Esophagus squamous epithelium (tissue), 5 donors: ENCODE measurements at regions not wholly inside any gene's neighbourhood (a gene's known extent, or its start where the extent isn't known, plus 50 kb on each side); places are given as distances from the start of the nearest gene placed in this dataset.

ENCODE experiments used
- DNase-seq: peaks from one replicate; lab custom pipeline; 2025; lab: John Stamatoyannopoulos, UW
- H3K27ac ChIP-seq, 4 donors: fragments of 200-600 bp; sonication (generic); one replicate each; pipeline ENCODE4 v1.5.1; 2016 to 2019; ENCODE audit warnings: mild to moderate bottlenecking in 1 of 4
- H3K27me3 ChIP-seq, 4 donors: fragments of 200-600 bp; sonication (generic); 1 replicate in 3 of 4; 2 replicates in 1 of 4; pipeline versions ENCODE4 v1.5.1 to v1.6.0; 2017 to 2021; ENCODE audit warnings: antibody characterized with exemption in 1 of 4
- H3K36me3 ChIP-seq, 3 donors: fragments of 200-600 bp; sonication (generic); one replicate each; pipeline ENCODE4 v1.5.1; 2016 to 2019
- H3K4me1 ChIP-seq, 3 donors: fragments of 200-600 bp; sonication (generic); one replicate each; pipeline ENCODE4 v1.5.1; 2017 to 2019
- H3K4me3 ChIP-seq, 4 donors: fragments of 200-600 bp; sonication (generic); 1 replicate in 3 of 4; 2 replicates in 1 of 4; pipeline ENCODE4 v1.5.1; 2016 to 2019; ENCODE audit warnings: mild to moderate bottlenecking in 2 of 4, moderate library complexity in 1 of 4
- H3K9me3 ChIP-seq, 3 donors: fragments of 200-600 bp; sonication (generic); one replicate each; pipeline ENCODE4 v1.5.1; 2016 to 2019
- POLR2A ChIP-seq, 4 donors: fragments of 450-650 bp; IDR thresholded peaks; one replicate each; pipeline ENCODE4 v1.6.1; 2017; ENCODE audit warnings: antibody characterized with exemption in 4 of 4, mild to moderate bottlenecking in 4 of 4, moderate library complexity in 3 of 4
- WGBS, 2 donors: methylation state at CpG; one replicate each; pipeline ENCODE4 v1.1.5; 2018; 5-methylcytosine and 5-hydroxymethylcytosine counted together
- intact Hi-C: fragments of 100-400 bp; cut with DNase I; formaldehyde crosslinking; loops from one replicate; pipeline ENCODE4 v1.15.0; 2022
- TF ChIP-seq, protein P1 (sequence below), 6 experiments: fragments of 450-650 bp in 4 of 6; fragments of 200-600 bp in 2 of 6; sonication (generic) in 2 of 6; IDR thresholded peaks; one replicate each; pipeline ENCODE4 v1.5.1; 2016 to 2019; ENCODE audit warnings: antibody characterized with exemption in 6 of 6, mild to moderate bottlenecking in 4 of 6, moderate library complexity in 4 of 6
- donor health status: DM: yes; HTN: yes; CAD: no.

DNA sequence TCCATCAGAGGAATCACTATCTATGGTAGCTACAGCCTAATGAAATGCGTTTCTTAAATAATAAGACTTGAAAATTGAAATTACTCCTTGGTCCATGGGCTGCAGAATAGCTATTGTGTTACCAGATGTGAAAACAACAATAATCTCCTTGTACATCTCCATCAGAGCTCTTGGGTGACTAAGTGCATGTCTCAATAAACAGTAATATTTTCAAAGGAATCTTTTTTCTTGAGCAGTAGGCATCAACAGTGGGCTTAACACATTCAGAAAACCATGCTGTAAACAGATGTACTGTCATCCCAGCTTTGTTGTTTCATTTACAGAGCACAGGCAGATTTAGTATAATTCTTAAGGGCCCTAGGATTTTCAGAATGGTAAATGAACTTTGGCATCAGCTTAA lies 67.3 kb downstream of the GLUD2 start:
- Histone ChIP-seq H3K36me3 (no peaks in the 10 kb centered on the region), H3K9me3 (no peaks in the 10 kb centered on the region), H3K27me3 (no peaks in the 10 kb centered on the region), H3K27ac (no peak overlapping the region), H3K4me1 (no peaks in the 10 kb centered on the region), H3K4me3 (no peak overlapping the region)
- DNase-seq = no peak
- WGBS, 2 donors = 21 to 75% methylated on average over 1 of the region's 1 CpG
- intact Hi-C loops = no loop called here
- TF ChIP-seq, protein P1, sequence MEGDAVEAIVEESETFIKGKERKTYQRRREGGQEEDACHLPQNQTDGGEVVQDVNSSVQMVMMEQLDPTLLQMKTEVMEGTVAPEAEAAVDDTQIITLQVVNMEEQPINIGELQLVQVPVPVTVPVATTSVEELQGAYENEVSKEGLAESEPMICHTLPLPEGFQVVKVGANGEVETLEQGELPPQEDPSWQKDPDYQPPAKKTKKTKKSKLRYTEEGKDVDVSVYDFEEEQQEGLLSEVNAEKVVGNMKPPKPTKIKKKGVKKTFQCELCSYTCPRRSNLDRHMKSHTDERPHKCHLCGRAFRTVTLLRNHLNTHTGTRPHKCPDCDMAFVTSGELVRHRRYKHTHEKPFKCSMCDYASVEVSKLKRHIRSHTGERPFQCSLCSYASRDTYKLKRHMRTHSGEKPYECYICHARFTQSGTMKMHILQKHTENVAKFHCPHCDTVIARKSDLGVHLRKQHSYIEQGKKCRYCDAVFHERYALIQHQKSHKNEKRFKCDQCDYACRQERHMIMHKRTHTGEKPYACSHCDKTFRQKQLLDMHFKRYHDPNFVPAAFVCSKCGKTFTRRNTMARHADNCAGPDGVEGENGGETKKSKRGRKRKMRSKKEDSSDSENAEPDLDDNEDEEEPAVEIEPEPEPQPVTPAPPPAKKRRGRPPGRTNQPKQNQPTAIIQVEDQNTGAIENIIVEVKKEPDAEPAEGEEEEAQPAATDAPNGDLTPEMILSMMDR (IDR thresholded peaks at IDR 0.05) = no peak
- no peak for TF ChIP-seq POLR2A (IDR thresholded peaks at IDR 0.05)

DNA sequence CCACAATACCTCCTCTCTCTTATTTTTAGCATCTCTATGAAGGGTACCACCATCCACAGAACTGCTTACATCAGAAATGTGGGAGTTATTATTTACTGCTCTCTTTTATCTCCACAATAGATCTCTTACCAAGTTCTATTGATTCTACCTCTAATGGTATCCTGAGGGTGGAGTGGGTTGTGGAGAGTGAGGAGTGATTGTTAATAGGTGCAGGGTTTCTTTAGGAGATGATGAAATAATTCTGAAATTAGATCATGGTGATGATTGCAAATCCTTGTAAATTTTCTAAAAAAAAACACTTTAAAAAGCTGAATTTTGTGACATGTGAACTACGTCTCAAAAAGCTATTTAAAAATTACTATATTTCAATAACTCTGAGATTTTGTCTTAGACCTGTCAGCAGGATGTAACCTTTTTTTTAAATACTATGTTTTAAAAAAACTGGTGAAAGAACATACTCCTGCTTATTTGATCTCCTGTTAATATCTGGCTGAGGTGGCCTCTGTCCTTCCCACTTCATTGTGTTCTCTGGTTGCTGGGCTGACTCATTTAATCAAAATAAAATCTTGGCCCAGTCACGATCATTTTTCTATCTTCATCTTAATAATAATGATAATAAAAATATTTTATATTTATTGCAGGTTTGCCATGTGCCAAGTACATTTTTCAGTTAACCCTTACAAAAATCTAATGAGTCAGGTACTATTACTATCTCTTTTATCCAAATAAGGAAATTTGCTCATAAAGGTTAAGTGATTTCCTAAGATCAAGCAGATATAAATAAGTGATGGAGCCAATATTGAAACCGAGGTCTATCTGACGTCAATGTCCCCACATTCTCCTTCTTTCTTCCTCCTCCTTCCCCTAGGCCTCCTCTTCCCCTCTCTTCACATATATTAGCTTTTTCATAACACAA lies 73.5 kb downstream of the GLUD2 start:
- no peaks in the 10 kb centered on the region for H3K9me3 ChIP-seq
- TF ChIP-seq POLR2A (IDR thresholded peaks at IDR 0.05) = no peak
- TF ChIP-seq, protein P1 (IDR thresholded peaks at IDR 0.05) = no peak
- no peak overlapping the region for H3K27ac ChIP-seq
- no peaks in the 10 kb centered on the region for H3K36me3 ChIP-seq
- H3K4me3 ChIP-seq = no peak overlapping the region
- H3K27me3 ChIP-seq = no peaks in the 10 kb centered on the region
- DNase-seq = no peak
- H3K4me1 ChIP-seq = no peaks in the 10 kb centered on the region
- intact Hi-C loops = no loop called here
- 70 to 76% methylated on average over 4 of the region's 4 CpGs for WGBS, 2 donors

DNA sequence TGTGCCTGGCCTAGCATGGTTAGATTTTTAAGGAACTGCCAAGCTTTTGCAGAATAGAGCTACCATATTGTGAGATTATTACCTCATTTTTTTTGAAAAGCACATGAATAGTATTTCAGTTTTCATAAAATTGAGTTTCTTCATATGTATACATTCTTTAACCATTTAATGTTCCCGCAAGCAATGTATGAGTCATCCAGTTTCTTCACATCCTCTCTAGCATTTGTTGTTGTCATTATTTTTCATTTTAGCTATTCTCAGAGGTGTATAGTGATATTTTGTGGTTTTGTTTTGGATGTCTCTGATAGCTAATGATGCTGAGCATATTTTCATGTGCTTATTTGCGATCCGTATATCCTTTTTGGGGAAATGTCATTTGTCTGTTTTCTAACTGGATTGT lies 74.9 kb downstream of the GLUD2 start:
- intact Hi-C loops = no loop called here
- H3K4me1 ChIP-seq = no peaks in the 10 kb centered on the region
- H3K9me3 ChIP-seq = no peaks in the 10 kb centered on the region
- WGBS, 2 donors = 88% methylated on average over 2 to 3 of the region's 3 CpGs
- DNase-seq = no peak
- no peak overlapping the region for H3K27ac ChIP-seq
- H3K36me3 ChIP-seq = no peaks in the 10 kb centered on the region
- no peak overlapping the region for H3K4me3 ChIP-seq
- TF ChIP-seq, protein P1 (IDR thresholded peaks at IDR 0.05) = no peak
- no peak for TF ChIP-seq POLR2A (IDR thresholded peaks at IDR 0.05)
- H3K27me3 ChIP-seq = no peaks in the 10 kb centered on the region

DNA sequence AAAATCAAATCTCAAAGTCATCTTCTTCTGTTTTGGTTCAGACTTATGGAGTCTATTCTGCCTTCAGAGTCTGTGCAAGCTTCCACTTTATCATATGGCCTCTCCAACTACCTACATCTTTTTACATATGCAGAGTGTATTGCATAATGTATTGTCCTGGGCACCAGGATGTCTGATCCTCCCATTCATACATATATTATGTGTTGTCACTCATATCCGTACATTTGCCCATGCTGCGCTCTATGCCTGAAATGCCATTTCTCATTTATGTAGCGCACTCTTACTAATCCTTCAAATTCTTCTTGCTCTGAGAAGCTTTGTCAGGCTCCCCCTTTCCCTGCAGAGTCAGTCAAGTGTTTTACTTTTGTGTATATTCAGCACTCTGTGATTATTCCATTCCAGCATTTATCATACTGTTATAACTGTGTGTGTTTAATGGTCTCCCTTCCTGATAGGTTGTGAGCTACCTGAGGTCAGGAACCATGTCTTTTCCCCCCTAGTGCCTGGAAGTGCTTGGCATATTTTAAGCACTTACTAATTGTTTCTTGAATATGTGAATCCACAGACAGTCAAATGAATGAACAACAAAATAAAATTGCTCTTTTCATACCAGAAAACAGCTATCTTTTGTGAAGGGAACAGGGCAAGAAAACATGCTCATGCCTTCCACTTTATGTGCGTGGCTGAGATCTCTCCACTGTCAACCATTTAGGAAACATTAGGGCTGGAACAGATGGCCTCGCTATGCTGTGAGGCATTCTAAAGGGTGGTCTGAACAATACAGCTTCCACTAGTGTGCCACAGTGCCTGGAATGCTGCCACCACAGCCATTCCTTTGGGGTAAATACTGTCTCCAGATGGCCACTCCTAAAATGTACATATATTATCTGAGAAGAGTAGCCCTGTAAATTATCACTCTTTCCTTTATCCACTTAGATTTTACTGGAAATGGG lies 81.8 kb downstream of the GLUD2 start:
- DNase-seq = no peak
- H3K9me3 ChIP-seq = no peaks in the 10 kb centered on the region
- H3K27ac ChIP-seq = no peak overlapping the region
- no peaks in the 10 kb centered on the region for H3K4me1 ChIP-seq
- no peak overlapping the region for H3K4me3 ChIP-seq
- H3K27me3 ChIP-seq = no peaks in the 10 kb centered on the region
- TF ChIP-seq POLR2A (IDR thresholded peaks at IDR 0.05) = no peak
- TF ChIP-seq, protein P1 (IDR thresholded peaks at IDR 0.05) = no peak
- intact Hi-C loops = no loop called here
- H3K36me3 ChIP-seq = no peaks in the 10 kb centered on the region
- 84 to 88% methylated on average over 5 of the region's 5 CpGs for WGBS, 2 donors
